GM18951 (cell line): ENCODE measurements at regions not wholly inside any gene's neighbourhood (a gene's known extent, or its start where the extent isn't known, plus 50 kb on each side); places are given as distances from the start of the nearest gene placed in this dataset.

Source experiments
- POLR2A ChIP-seq: IDR thresholded peaks from 4 replicates; pipeline ENCODE4 v1.6.1; 2011; ENCODE audit warnings: mild to moderate bottlenecking; ENCODE audit not compliant: insufficient read length, insufficient read depth; ENCODE audit errors: extremely low read depth
- in situ Hi-C: fragments of 300-500 bp; cut with MboI; formaldehyde crosslinking; loops from one replicate; pipeline ENCODE4 v1.12.0; 2022; ENCODE audit warnings: low sequenced_read_pairs, mixed read lengths, inconsistent platforms; ENCODE audit not compliant: unreplicated experiment

GRCh38 chr5:104375345-104375744 is 812.8 kb upstream of the NUDT12 start:
- TF ChIP-seq POLR2A, result no peak
- in situ Hi-C loops, result no loop called here

DNA sequence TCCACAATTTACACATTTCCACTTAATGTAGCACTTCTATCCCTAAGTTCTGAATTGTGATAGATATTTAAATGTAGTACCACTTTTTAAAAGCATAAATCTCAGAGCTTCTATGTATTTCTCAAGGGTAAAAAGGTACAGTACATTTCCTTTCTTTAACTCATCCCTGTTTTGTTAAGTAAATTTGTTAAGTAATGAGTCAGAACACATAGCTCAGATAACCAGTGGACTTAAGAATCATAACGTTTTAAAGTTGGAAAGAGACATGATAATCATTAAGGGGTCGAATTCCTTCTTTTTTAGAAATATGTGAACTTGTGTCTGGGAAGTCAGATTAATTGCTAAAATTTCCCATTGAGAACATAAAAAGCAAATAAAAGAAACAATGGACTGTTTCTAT is 810.2 kb upstream of the NUDT12 start:
- no peak for TF ChIP-seq POLR2A
- in situ Hi-C loops, result no loop called here

DNA sequence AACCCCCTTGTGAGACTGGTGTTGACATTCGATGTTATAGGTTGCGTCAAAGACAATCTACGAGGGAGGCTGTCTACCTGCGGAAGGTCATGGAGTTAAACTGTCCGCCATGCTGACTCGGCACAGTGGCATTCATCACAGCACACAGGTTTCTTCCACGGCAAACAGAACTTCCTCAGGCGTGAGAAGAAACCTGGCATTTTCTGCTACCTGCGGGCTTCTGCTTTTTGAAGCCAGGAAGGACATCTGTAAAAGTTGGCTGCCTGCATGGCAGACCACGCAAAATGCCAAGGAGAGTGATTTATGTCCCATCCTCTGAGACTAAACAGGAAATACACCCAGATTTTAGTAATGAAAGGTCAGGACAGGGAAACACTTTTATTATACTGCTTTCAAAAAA is 809.8 kb upstream of the NUDT12 start:
- in situ Hi-C loops, result no loop called here
- TF ChIP-seq POLR2A, result no peak

GRCh38 chr5:104370523-104370922 is 807.9 kb upstream of the NUDT12 start:
- TF ChIP-seq POLR2A, result no peak
- in situ Hi-C loops, result no loop called here

GRCh38 chr5:104367978-104368377 is 805.4 kb upstream of the NUDT12 start:
- no peak for TF ChIP-seq POLR2A
- in situ Hi-C loops, result no loop called here

GRCh38 chr5:104363567-104363966 is 801.0 kb upstream of the NUDT12 start:
- in situ Hi-C loops, result no loop called here
- TF ChIP-seq POLR2A, result no peak

DNA sequence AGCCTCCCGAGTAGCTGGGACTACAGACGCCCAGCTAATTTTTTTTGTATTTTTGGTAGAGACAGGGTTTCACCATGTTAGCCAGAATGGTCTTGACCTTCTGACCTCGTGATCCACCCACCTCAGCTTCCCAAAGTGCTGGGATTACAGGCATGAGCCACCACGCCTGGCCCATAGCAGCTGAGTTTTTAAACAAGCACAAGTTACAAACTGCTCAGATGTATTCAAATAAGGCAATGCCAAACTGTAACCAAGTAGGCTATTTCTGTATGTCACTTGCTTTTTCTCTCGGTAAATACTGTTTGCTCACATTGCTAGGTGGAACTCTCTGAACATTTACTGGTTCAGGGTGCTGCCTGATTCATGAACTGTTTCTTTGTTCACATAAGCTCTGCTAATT is 799.3 kb upstream of the NUDT12 start:
- no peak for TF ChIP-seq POLR2A
- in situ Hi-C loops, result no loop called here

GRCh38 chr5:104355350-104355749 is 792.8 kb upstream of the NUDT12 start:
- no peak for TF ChIP-seq POLR2A
- in situ Hi-C loops, result no loop called here

DNA sequence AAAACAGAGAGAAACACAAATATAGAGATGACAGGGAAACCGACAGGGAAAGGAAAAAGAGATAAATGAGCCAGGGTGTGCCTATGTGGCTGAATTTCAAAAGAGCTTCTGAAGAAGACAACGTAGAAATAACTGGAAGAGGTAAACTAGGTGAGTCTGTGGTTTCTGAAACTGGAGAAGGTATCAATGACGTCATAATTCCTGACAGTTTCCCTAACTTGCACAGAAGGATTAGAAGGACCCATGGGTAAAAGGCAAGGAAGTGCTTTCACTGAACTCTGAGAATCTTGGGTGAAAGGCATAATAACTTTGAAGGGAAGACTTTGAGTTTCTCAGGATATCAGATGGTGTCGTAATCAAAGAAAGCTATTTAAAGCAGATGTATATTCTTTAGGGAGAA is 790.8 kb upstream of the NUDT12 start:
- no peak for TF ChIP-seq POLR2A
- in situ Hi-C loops, result no loop called here

GRCh38 chr5:104352954-104353353 is 790.4 kb upstream of the NUDT12 start:
- in situ Hi-C loops, result no loop called here
- no peak for TF ChIP-seq POLR2A

DNA sequence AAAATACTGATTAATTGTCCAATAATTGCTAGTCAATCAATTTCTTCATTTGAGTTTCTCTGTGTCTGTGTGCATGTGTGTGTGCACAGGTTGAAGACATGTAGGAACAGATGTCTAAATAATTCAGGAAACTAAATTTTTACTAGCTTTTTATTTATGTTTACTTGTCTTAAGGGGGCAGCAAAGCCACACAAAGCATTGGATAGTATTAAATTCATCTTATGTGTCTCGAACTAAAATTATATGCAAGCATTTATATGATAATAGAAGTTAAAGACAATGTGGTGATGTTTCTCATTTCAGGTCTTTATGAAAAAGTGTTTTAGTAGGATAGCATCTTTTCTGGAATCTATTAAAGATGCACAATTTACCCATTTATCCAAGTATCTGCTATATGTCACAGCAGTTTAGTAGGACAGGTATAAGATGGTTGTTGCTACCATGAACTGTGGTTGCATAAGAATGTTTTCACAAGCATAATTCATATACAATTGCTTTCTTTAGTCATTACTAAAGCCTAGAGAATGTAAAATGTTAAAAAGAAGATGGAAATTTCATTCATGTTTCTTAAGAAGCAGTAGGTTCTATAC is 784.6 kb upstream of the NUDT12 start:
- TF ChIP-seq POLR2A, result no peak
- in situ Hi-C loops, result no loop called here

DNA sequence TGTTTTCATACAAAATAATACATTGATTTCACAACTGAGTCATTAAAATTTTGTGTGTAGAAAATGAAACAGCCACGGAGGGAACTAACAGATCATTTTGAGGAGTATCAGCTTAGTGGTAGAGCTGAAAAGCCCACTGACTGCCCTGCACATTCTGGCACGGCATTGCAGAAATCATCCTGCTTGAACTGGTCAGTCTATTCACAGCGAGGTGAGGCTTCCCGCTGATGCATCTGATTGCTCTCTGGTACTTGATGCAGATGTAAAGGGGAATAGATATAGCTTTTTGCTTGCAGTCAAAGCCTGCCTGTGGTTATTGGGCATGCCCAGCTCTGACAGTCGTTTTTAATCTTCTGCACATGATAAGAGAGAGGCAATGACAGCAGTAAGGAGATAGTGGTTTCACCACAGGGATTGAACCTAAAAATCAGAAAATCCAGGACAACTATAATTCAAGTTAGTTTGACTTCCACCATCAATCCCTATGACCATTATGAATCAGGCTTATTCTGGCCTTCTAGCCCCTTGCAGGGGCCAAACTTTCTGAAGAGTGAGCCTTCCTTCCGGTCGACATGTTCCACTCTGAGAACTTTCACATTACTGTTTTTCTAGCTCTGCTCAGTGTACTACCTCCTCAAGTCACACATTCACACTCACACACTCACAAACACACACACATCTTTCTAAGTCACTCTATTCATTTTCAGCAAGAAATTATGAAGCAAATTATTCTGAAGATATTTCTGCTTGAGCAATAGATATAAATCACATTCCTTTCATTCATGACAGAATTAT is 782.8 kb upstream of the NUDT12 start:
- in situ Hi-C loops, result no loop called here
- TF ChIP-seq POLR2A, result no peak

DNA sequence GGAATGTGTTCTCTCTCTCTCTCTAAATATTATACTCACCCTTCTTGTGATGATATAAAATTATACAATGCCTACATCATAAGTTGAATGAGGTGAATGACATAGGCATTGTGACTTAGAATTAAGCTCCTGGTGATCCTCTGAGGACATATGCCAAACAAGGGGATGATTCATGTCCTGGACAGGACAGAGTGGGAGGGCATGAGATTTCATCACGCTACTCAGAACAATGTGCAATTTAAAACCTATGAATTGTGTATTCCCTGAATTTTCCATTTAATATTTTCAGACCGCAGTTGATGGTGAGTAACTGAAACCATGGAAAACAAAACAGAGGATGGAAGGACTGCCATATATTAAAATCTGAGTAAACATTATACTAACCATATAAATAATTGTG is 782.2 kb upstream of the NUDT12 start:
- no peak for TF ChIP-seq POLR2A
- in situ Hi-C loops, result no loop called here

DNA sequence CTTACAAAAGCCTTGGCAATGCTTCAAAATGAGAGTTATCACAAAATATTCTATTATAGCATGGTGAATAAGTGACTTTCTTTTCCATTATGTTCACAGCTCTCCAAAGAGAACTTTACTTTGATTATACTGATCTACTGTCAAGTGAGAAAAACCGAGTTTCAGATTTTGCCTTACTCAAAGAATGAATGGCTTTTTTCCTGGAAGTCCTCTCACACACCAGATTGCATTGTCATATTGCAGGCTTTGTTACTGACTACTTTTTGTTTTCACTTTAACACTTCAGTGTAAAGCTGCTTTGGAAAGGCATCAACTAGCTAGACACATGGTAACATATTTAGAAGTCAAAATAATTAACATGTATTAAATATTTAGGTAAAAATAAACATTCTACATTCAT is 765.2 kb upstream of the NUDT12 start:
- no peak for TF ChIP-seq POLR2A
- in situ Hi-C loops, result no loop called here
